Sigmoid colon (tissue), 4 donors: ENCODE measurements at regions not wholly inside any gene's neighbourhood (a gene's known extent, or its start where the extent isn't known, plus 50 kb on each side); places are given as distances from the start of the nearest gene placed in this dataset.

Experiments used
- EP300 ChIP-seq, 4 donors: sonication (generic); formaldehyde crosslinking; IDR thresholded peaks; one replicate each; pipeline ENCODE4 v1.6.1; 2017; ENCODE audit warnings: antibody characterized with exemption in 4 of 4
- POLR2AphosphoS5 ChIP-seq, 4 donors: sonication (generic); formaldehyde crosslinking; IDR thresholded peaks; one replicate each; pipeline ENCODE4 v1.6.1; 2017; ENCODE audit warnings: antibody characterized with exemption in 4 of 4

- TF ChIP-seq POLR2AphosphoS5 (IDR thresholded peaks at IDR 0.05) (no peak), EP300 (IDR thresholded peaks at IDR 0.05) (no peak)
Measured at GRCh38 chr11:64441127-64441526, 82.2 kb downstream of the RPS6KA4 start.
